Epithelial cell of esophagus (primary cell): ENCODE measurements at regions not wholly inside any gene's neighbourhood (a gene's known extent, or its start where the extent isn't known, plus 50 kb on each side); places are given as distances from the start of the nearest gene placed in this dataset.
A peak's percentile ranks its signal among the peaks of the same experiment; 100 is the strongest.

ENCODE experiments used
- DNase-seq: peaks from one replicate; pipeline ENCODE4 v3.0.0; 2010; ENCODE audit warnings: low read depth
- H3K4me3 ChIP-seq: 2 replicates; pipeline ENCODE4 v1.5.1; 2011; ENCODE audit warnings: mild to moderate bottlenecking, low read length, control low read depth
- CTCF ChIP-seq: IDR thresholded peaks from 2 replicates; pipeline ENCODE4 v1.5.1; 2011; ENCODE audit warnings: low read depth, mild to moderate bottlenecking, low read length, control low read depth, inconsistent platforms; ENCODE audit not compliant: insufficient read depth; ENCODE audit errors: missing control alignments

- DNase-seq: peak; percentile 77
- no peak for TF ChIP-seq CTCF
- no peak overlapping the region for H3K4me3 ChIP-seq
Measured at GRCh38 chr14:71551291-71551950, 380.8 kb upstream of the RGS6 start.

GRCh38 chr14:71552809-71553208 is 379.4 kb upstream of the RGS6 start:
- no peak overlapping the region for H3K4me3 ChIP-seq
- no peak for DNase-seq
- no peak for TF ChIP-seq CTCF

- no peak overlapping the region for H3K4me3 ChIP-seq
- DNase-seq: no peak
- TF ChIP-seq CTCF: no peak
Measured at GRCh38 chr14:71553779-71554178, 378.4 kb upstream of the RGS6 start.

GRCh38 chr14:71554323-71554722 is 377.9 kb upstream of the RGS6 start:
- H3K4me3 ChIP-seq: no peak overlapping the region
- DNase-seq: no peak
- TF ChIP-seq CTCF: no peak

- no peak overlapping the region for H3K4me3 ChIP-seq
- DNase-seq: no peak
- TF ChIP-seq CTCF: no peak
Measured at GRCh38 chr14:71554959-71555612, 377.1 kb upstream of the RGS6 start.

- no peak overlapping the region for H3K4me3 ChIP-seq
- peak; percentile 76 for DNase-seq
- no peak for TF ChIP-seq CTCF
Measured at GRCh38 chr14:71555654-71556559, 376.3 kb upstream of the RGS6 start.
